ENCODE measurements at regions not wholly inside any gene's neighbourhood (a gene's known extent, or its start where the extent isn't known, plus 50 kb on each side); places are given as distances from the start of the nearest gene placed in this dataset.

GRCh38 chr1:207962716-207963426 is 51.9 kb upstream of the CD34 start:
- peak overlapping the region; percentile 91 to 94 for H3K27ac ChIP-seq
- peaks cover 13% of the 10 kb centered on the region for H3K4me1 ChIP-seq (replicated peaks)
- no peaks in the 10 kb centered on the region for H3K36me3 ChIP-seq
- H3K4me3 ChIP-seq, result peak overlapping the region; percentile 41 to 44
- no peaks in the 10 kb centered on the region for H3K27me3 ChIP-seq (replicated peaks; ENCODE audit: insufficient read depth)
- no peak for TF ChIP-seq POLR2A (IDR thresholded peaks at IDR 0.05)
- no peak for TF ChIP-seq POLR2AphosphoS5 (IDR thresholded peaks at IDR 0.05)
- TF ChIP-seq, protein P1, sequence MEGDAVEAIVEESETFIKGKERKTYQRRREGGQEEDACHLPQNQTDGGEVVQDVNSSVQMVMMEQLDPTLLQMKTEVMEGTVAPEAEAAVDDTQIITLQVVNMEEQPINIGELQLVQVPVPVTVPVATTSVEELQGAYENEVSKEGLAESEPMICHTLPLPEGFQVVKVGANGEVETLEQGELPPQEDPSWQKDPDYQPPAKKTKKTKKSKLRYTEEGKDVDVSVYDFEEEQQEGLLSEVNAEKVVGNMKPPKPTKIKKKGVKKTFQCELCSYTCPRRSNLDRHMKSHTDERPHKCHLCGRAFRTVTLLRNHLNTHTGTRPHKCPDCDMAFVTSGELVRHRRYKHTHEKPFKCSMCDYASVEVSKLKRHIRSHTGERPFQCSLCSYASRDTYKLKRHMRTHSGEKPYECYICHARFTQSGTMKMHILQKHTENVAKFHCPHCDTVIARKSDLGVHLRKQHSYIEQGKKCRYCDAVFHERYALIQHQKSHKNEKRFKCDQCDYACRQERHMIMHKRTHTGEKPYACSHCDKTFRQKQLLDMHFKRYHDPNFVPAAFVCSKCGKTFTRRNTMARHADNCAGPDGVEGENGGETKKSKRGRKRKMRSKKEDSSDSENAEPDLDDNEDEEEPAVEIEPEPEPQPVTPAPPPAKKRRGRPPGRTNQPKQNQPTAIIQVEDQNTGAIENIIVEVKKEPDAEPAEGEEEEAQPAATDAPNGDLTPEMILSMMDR (IDR thresholded peaks at IDR 0.05), result no peak
- DNase-seq (ENCODE audit: low spot score), result peak; percentile 34
- H3K9me3 ChIP-seq, result no peaks in the 10 kb centered on the region
- intact Hi-C loops (cut with DNase I), result loop anchor here (5.0 kb wide), 1 partner anchor 136 kb away; no protein-coding TSS in a partner anchor
- WGBS, result 31% methylated on average over 32 of the region's 32 CpGs
